ENCODE measurements at regions not wholly inside any gene's neighbourhood (a gene's known extent, or its start where the extent isn't known, plus 50 kb on each side); places are given as distances from the start of the nearest gene placed in this dataset.

DNA sequence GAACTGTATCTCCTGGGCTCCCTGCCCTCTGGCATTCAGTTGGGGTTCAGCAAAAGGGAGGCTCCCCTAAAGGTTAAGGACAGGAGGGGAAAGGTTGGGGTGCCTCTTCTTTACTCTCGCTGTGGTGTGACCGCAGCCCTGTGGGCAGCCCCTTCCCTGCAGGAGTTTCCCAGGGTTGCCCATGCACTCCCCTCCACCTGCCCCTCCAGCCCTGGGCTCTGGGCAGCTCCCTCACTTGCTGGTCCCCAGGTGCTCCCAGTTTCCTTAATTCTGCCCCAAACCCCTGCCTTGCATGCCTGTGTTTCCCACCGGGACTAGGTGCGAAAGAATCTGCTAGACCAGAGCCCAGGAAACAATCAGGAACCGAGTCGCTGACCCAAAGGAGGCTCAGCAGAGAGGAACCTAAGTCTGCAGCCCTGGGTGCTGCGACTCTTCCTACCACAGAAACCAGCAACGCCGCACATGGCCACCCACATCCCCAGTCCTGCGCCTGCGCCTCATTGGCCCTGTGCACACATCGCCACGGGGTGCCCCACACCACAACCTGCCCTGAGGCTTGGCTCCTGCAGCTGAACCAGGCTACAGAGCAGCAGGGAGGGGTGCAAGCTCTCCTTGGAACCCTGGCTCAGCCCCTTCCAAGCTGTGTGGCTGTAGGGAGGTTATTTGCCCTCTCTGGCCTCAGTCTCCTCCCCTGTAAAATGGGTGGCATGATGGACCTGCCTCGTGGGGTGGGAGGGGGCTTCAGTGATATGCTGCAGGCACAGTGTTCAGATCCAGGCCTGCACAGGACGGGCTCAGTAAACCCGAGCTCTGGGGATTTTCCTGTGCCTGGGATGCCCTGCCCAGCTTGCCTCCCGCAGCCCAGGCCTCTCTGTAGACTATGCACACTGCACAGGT lies 487.6 kb downstream of the PREX1 start (continued):
- TF ChIP-seq, protein P1, sequence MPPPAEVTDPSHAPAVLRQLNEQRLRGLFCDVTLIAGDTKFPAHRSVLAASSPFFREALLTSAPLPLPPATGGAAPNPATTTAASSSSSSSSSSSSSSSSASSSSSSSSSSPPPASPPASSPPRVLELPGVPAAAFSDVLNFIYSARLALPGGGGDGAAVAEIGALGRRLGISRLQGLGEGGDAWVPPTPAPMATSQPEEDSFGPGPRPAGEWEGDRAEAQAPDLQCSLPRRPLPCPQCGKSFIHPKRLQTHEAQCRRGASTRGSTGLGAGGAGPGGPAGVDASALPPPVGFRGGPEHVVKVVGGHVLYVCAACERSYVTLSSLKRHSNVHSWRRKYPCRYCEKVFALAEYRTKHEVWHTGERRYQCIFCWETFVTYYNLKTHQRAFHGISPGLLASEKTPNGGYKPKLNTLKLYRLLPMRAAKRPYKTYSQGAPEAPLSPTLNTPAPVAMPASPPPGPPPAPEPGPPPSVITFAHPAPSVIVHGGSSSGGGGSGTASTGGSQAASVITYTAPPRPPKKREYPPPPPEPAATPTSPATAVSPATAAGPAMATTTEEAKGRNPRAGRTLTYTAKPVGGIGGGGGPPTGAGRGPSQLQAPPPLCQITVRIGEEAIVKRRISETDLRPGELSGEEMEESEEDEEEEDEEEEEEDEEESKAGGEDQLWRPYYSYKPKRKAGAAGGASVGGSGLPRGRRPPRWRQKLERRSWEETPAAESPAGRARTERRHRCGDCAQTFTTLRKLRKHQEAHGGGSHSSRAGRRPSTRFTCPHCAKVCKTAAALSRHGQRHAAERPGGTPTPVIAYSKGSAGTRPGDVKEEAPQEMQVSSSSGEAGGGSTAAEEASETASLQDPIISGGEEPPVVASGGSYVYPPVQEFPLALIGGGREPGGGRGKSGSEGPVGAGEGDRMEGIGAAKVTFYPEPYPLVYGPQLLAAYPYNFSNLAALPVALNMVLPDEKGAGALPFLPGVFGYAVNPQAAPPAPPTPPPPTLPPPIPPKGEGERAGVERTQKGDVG (CRISPR knock-in tag; IDR thresholded peaks at IDR 0.05) = no peak
- TF ChIP-seq SMAD1 (IDR thresholded peaks at IDR 0.05; ENCODE audit: low read depth, partially characterized antibody) = no peak
- TF ChIP-seq, protein P2, sequence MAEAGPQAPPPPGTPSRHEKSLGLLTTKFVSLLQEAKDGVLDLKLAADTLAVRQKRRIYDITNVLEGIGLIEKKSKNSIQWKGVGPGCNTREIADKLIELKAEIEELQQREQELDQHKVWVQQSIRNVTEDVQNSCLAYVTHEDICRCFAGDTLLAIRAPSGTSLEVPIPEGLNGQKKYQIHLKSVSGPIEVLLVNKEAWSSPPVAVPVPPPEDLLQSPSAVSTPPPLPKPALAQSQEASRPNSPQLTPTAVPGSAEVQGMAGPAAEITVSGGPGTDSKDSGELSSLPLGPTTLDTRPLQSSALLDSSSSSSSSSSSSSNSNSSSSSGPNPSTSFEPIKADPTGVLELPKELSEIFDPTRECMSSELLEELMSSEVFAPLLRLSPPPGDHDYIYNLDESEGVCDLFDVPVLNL (IDR thresholded peaks at IDR 0.05; ENCODE audit: low read depth, low read length) = no peak
- TF ChIP-seq, protein P3, sequence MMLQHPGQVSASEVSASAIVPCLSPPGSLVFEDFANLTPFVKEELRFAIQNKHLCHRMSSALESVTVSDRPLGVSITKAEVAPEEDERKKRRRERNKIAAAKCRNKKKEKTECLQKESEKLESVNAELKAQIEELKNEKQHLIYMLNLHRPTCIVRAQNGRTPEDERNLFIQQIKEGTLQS (IDR thresholded peaks at IDR 0.05; ENCODE audit: borderline replicate concordance, extremely low read depth, low read depth, low read length) = no peak
- no peak for TF ChIP-seq ZSCAN29 (IDR thresholded peaks at IDR 0.05)
- no peak for TF ChIP-seq ASH2L (IDR thresholded peaks at IDR 0.05; ENCODE audit: borderline replicate concordance, low read depth)
- TF ChIP-seq TAF1 (IDR thresholded peaks at IDR 0.05; ENCODE audit: borderline replicate concordance, low read depth, low read length) = no peak
- no peak for TF ChIP-seq NFYA (IDR thresholded peaks at IDR 0.05; ENCODE audit: borderline replicate concordance, low read depth, low read length)
- TF ChIP-seq, protein P4, sequence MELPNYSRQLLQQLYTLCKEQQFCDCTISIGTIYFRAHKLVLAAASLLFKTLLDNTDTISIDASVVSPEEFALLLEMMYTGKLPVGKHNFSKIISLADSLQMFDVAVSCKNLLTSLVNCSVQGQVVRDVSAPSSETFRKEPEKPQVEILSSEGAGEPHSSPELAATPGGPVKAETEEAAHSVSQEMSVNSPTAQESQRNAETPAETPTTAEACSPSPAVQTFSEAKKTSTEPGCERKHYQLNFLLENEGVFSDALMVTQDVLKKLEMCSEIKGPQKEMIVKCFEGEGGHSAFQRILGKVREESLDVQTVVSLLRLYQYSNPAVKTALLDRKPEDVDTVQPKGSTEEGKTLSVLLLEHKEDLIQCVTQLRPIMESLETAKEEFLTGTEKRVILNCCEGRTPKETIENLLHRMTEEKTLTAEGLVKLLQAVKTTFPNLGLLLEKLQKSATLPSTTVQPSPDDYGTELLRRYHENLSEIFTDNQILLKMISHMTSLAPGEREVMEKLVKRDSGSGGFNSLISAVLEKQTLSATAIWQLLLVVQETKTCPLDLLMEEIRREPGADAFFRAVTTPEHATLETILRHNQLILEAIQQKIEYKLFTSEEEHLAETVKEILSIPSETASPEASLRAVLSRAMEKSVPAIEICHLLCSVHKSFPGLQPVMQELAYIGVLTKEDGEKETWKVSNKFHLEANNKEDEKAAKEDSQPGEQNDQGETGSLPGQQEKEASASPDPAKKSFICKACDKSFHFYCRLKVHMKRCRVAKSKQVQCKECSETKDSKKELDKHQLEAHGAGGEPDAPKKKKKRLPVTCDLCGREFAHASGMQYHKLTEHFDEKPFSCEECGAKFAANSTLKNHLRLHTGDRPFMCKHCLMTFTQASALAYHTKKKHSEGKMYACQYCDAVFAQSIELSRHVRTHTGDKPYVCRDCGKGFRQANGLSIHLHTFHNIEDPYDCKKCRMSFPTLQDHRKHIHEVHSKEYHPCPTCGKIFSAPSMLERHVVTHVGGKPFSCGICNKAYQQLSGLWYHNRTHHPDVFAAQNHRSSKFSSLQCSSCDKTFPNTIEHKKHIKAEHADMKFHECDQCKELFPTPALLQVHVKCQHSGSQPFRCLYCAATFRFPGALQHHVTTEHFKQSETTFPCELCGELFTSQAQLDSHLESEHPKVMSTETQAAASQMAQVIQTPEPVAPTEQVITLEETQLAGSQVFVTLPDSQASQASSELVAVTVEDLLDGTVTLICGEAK (IDR thresholded peaks at IDR 0.05; ENCODE audit: borderline replicate concordance) = no peak
- no peak for TF ChIP-seq JUND (IDR thresholded peaks at IDR 0.05; ENCODE audit: low read depth, low read length)
- TF ChIP-seq RUNX3 (IDR thresholded peaks at IDR 0.05; ENCODE audit: low read length) = peak; percentile 75
- peak; percentile 20; the same call in 1 of the 2 replicates for TF ChIP-seq HDGF (IDR thresholded peaks at IDR 0.05)
- TF ChIP-seq, protein P5, sequence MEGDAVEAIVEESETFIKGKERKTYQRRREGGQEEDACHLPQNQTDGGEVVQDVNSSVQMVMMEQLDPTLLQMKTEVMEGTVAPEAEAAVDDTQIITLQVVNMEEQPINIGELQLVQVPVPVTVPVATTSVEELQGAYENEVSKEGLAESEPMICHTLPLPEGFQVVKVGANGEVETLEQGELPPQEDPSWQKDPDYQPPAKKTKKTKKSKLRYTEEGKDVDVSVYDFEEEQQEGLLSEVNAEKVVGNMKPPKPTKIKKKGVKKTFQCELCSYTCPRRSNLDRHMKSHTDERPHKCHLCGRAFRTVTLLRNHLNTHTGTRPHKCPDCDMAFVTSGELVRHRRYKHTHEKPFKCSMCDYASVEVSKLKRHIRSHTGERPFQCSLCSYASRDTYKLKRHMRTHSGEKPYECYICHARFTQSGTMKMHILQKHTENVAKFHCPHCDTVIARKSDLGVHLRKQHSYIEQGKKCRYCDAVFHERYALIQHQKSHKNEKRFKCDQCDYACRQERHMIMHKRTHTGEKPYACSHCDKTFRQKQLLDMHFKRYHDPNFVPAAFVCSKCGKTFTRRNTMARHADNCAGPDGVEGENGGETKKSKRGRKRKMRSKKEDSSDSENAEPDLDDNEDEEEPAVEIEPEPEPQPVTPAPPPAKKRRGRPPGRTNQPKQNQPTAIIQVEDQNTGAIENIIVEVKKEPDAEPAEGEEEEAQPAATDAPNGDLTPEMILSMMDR (IDR thresholded peaks at IDR 0.05 in 2 of 3, conservative IDR thresholded peaks at IDR 0.05 in 1 of 3; ENCODE audit: control insufficient read depth in 2 of 3, extremely low read depth in 1 of 3, insufficient read depth in 1 of 3, low read depth in 3 of 3, low read length in 3 of 3) = no peak
- no peak for TF ChIP-seq NBN (IDR thresholded peaks at IDR 0.05)
- TF ChIP-seq POLR2AphosphoS2 (IDR thresholded peaks at IDR 0.05; ENCODE audit: low read depth, low read length) = no peak
- TF ChIP-seq STAT1 (conservative IDR thresholded peaks at IDR 0.05) = no peak
